Body of pancreas (tissue), 4 donors: ENCODE measurements at regions not wholly inside any gene's neighbourhood (a gene's known extent, or its start where the extent isn't known, plus 50 kb on each side); places are given as distances from the start of the nearest gene placed in this dataset.

ENCODE experiments used
- ATAC-seq: fragments of 150-250 bp; one replicate; pipeline ENCODE4 v1.9.1; 2016
- DNase-seq, 4 donors: peaks; one replicate each; pipeline ENCODE4 v3.0.0-alpha.2; 2019
- H3K27ac ChIP-seq, 4 donors: fragments of 200-600 bp; sonication (generic); 1 replicate in 3 of 4; 2 replicates in 1 of 4; pipeline versions ENCODE4 v1.5.1 to v1.6.1; 2016 to 2019; ENCODE audit warnings: mild to moderate bottlenecking in 1 of 4, mixed read lengths in 1 of 4, moderate library complexity in 1 of 4
- H3K27me3 ChIP-seq, 2 donors: fragments of 200-600 bp; sonication (generic); one replicate each; pipeline ENCODE4 v1.6.0; 2016; ENCODE audit warnings: mild to moderate bottlenecking in 1 of 2
- H3K36me3 ChIP-seq, 2 donors: fragments of 200-600 bp; sonication (generic); replicated peaks in 1 of 2; 2 replicates each; pipeline ENCODE4 v1.5.1; 2016; ENCODE audit warnings: low read depth in 2 of 2; ENCODE audit not compliant: insufficient read depth in 1 of 2
- H3K4me1 ChIP-seq: fragments of 200-600 bp; sonication (generic); one replicate; pipeline ENCODE4 v1.6.0; 2016
- H3K4me3 ChIP-seq, 2 donors: fragments of 200-600 bp; sonication (generic); 1 replicate in 1 of 2; 2 replicates in 1 of 2; pipeline ENCODE4 v1.5.1; 2016 to 2019
- H3K9me3 ChIP-seq, 3 donors: fragments of 200-600 bp; sonication (generic); 1 replicate in 2 of 3; 2 replicates in 1 of 3; pipeline ENCODE4 v1.5.1; 2016
- CTCF ChIP-seq, 7 experiments: fragments of 450-650 bp in 4 of 7; fragments of 200-600 bp in 3 of 7; sonication (generic) in 3 of 7; IDR thresholded peaks; one replicate each; pipeline ENCODE4 v1.5.1; 2016 to 2019; ENCODE audit warnings: antibody characterized with exemption in 7 of 7
- POLR2A ChIP-seq, 3 donors: fragments of 450-650 bp; IDR thresholded peaks; one replicate each; pipeline ENCODE4 v1.6.1; 2016; ENCODE audit warnings: antibody characterized with exemption in 3 of 3, mild to moderate bottlenecking in 2 of 3
- WGBS, 2 donors: methylation state at CpG; one replicate each; pipeline ENCODE4 v1.1.5; 2017; 5-methylcytosine and 5-hydroxymethylcytosine counted together
- intact Hi-C: fragments of 100-400 bp; cut with DNase I; formaldehyde crosslinking; loops from one replicate; pipeline ENCODE4 v1.15.1; 2023

- WGBS, 2 donors: 75 to 78% methylated on average over 3 of the region's 3 CpGs
- Histone ChIP-seq H3K9me3 (no peaks in the 10 kb centered on the region), H3K4me3 (no peak overlapping the region), H3K4me1 (no peaks in the 10 kb centered on the region), H3K27me3 (no peaks in the 10 kb centered on the region), H3K36me3 (no peaks in the 10 kb centered on the region), H3K27ac (no peak overlapping the region)
- no peak for TF ChIP-seq POLR2A (IDR thresholded peaks at IDR 0.05)
- TF ChIP-seq CTCF (IDR thresholded peaks at IDR 0.05): no peak
- ATAC-seq (no peak), DNase-seq (no peak)
- intact Hi-C loops: no loop called here
Observed at GRCh38 chr5:5546408-5546807, 123.9 kb downstream of the ICE1 start.

DNA sequence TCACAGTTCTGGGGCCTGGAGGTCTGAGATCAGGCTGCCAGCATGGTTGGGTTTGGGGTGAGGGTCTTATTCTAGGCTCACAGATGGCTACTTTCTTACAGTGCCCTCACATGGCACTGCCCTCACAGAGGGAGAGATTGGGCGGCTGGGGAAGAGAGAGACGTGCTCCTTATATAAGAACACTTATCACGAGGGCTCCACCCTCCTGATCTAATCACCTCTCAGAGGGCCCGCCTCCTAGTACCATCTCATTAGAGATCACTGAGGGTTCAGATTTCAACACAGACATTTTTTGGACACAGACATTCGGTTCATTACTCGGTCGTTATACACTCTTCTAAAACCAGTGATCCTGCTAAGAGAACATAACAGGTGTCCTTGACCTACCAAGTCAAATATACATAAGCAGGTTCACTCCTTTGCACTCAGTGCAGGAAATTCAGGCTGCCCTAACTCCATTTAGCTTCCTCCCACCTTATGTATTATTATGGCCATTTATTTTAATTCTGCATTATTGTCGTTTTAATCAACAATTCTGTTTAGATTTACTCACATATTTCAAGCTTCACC, 121.7 kb downstream of the ICE1 start:
- WGBS, 2 donors: 48 to 55% methylated on average over 8 of the region's 8 CpGs
- Histone ChIP-seq H3K4me1 (no peaks in the 10 kb centered on the region), H3K27me3 (no peaks in the 10 kb centered on the region), H3K36me3 (no peaks in the 10 kb centered on the region), H3K4me3 (no peak overlapping the region), H3K9me3 (no peaks in the 10 kb centered on the region), H3K27ac (no peak overlapping the region)
- ATAC-seq (no peak), DNase-seq (no peak)
- intact Hi-C loops: no loop called here
- TF ChIP-seq POLR2A (IDR thresholded peaks at IDR 0.05): no peak
- TF ChIP-seq CTCF (IDR thresholded peaks at IDR 0.05): no peak

- Histone ChIP-seq H3K27me3 (no peaks in the 10 kb centered on the region), H3K9me3 (no peaks in the 10 kb centered on the region), H3K36me3 (no peaks in the 10 kb centered on the region), H3K4me1 (no peaks in the 10 kb centered on the region), H3K27ac (no peak overlapping the region), H3K4me3 (no peak overlapping the region)
- no peak for ATAC-seq
- no peak for DNase-seq
- TF ChIP-seq POLR2A (IDR thresholded peaks at IDR 0.05) (no peak), CTCF (IDR thresholded peaks at IDR 0.05) (no peak)
- intact Hi-C loops: no loop called here
- 34 to 42% methylated on average over 4 of the region's 4 CpGs for WGBS, 2 donors
Observed at GRCh38 chr5:5542654-5543053, 120.2 kb downstream of the ICE1 start.

GRCh38 chr5:5540065-5540464, 117.6 kb downstream of the ICE1 start:
- WGBS, 2 donors: 45 to 55% methylated on average over 4 of the region's 4 CpGs

More at GRCh38 chr5:5540065-5540464, 117.6 kb downstream of the ICE1 start:
- no peaks in the 10 kb centered on the region for H3K36me3 ChIP-seq
- ATAC-seq: no peak
- no peak overlapping the region for H3K27ac ChIP-seq
- no peak overlapping the region for H3K4me3 ChIP-seq
- no peaks in the 10 kb centered on the region for H3K4me1 ChIP-seq
- H3K9me3 ChIP-seq: no peaks in the 10 kb centered on the region
- DNase-seq: no peak
- intact Hi-C loops: no loop called here
- no peaks in the 10 kb centered on the region for H3K27me3 ChIP-seq
- no peak for TF ChIP-seq POLR2A (IDR thresholded peaks at IDR 0.05)
- TF ChIP-seq CTCF (IDR thresholded peaks at IDR 0.05): no peak
